OCI-LY7 (cell line): ENCODE measurements at regions not wholly inside any gene's neighbourhood (a gene's known extent, or its start where the extent isn't known, plus 50 kb on each side); places are given as distances from the start of the nearest gene placed in this dataset.
A peak's percentile ranks its signal among the peaks of the same experiment; 100 is the strongest.

Experiments
- BruUV-seq: library from RNA; stranded (reverse); fragments of 400-500 nt; replicated peaks from 2 replicates; lab custom pipeline; 2021; lab: Mats Ljungman, UMichigan
- CTCF ChIA-PET: fragments of 300-600 bp; sonication (Branson Sonifier 250); formaldehyde crosslinking; loops from one replicate; lab custom pipeline; 2022; ENCODE audit warnings: antibody characterized with exemption; ENCODE audit not compliant: unreplicated experiment; lab: Charles Lee
- POLR2A ChIA-PET: fragments of 300-600 bp; sonication (Branson Sonifier 250); formaldehyde crosslinking; loops from one replicate; lab custom pipeline; 2022; ENCODE audit warnings: antibody characterized with exemption; lab: Charles Lee
- DNase-seq: peaks from one replicate; pipeline ENCODE4 v3.0.0-alpha.2; 2015; ENCODE audit warnings: low spot score
- H2AFZ ChIP-seq: fragments of 200-600 bp; sonication (generic), shearing (Covaris generic); 2 replicates; pipeline ENCODE4 v1.6.1; 2014; ENCODE audit warnings: mild to moderate bottlenecking, antibody characterized with exemption, low read length, moderate library complexity
- H3K27ac ChIP-seq: fragments of 200-600 bp; sonication (generic); 2 replicates; pipeline ENCODE4 v1.5.1; 2014; ENCODE audit warnings: mixed run types, low read depth, mild to moderate bottlenecking, moderate library complexity, low read length, inconsistent platforms; ENCODE audit not compliant: poor library complexity, severe bottlenecking
- H3K36me3 ChIP-seq: fragments of 200-600 bp; sonication (generic); 2 replicates; pipeline ENCODE4 v1.6.1; 2014; ENCODE audit warnings: mild to moderate bottlenecking, antibody characterized with exemption, low read length, moderate library complexity, mixed read lengths; ENCODE audit not compliant: insufficient read depth
- H3K4me1 ChIP-seq: fragments of 200-600 bp; sonication (generic); 2 replicates; pipeline ENCODE4 v1.5.1; 2014; ENCODE audit warnings: mild to moderate bottlenecking, low read length; ENCODE audit not compliant: insufficient read depth, poor library complexity, severe bottlenecking
- H3K4me2 ChIP-seq: fragments of 200-600 bp; sonication (generic); 2 replicates; pipeline ENCODE4 v1.6.1; 2014; ENCODE audit warnings: mild to moderate bottlenecking, low read length
- H3K4me3 ChIP-seq: fragments of 200-600 bp; sonication (generic); 2 replicates; pipeline ENCODE4 v1.5.1; 2014; ENCODE audit warnings: mild to moderate bottlenecking, low read depth, low read length; ENCODE audit not compliant: poor library complexity, severe bottlenecking
- H3K79me2 ChIP-seq: fragments of 200-600 bp; sonication (generic); 2 replicates; pipeline ENCODE4 v1.6.1; 2016; ENCODE audit warnings: low read depth, mild to moderate bottlenecking, low read length, moderate library complexity, mixed read lengths; ENCODE audit not compliant: insufficient read depth
- H3K9me2 ChIP-seq: fragments of 200-600 bp; sonication (generic); 2 replicates; pipeline ENCODE4 v1.6.1; 2016; ENCODE audit warnings: mild to moderate bottlenecking, low read length, mixed read lengths; ENCODE audit not compliant: insufficient read depth
- H3K9me3 ChIP-seq: fragments of 200-600 bp; sonication (generic); 2 replicates; pipeline ENCODE4 v1.6.1; 2014; ENCODE audit warnings: mild to moderate bottlenecking, mixed run types, low read length, mixed read lengths
- H4K20me1 ChIP-seq: fragments of 200-600 bp; sonication (generic); 2 replicates; pipeline ENCODE4 v1.6.1; 2014; ENCODE audit warnings: mild to moderate bottlenecking, antibody characterized with exemption, low read length, moderate library complexity, mixed read lengths; ENCODE audit not compliant: insufficient read depth
- EZH2phosphoT487 ChIP-seq: fragments of 200-600 bp; sonication (generic); IDR thresholded peaks from 2 replicates; pipeline ENCODE4 v1.6.1; 2018; ENCODE audit warnings: low read depth, borderline replicate concordance, mild to moderate bottlenecking, mixed run types, antibody characterized with exemption, low read length, moderate library complexity, mixed read lengths
- intact Hi-C: fragments of 100-400 bp; cut with micrococcal nuclease; formaldehyde crosslinking; loops from one replicate; pipeline ENCODE4 v1.10.0; 2022; ENCODE audit not compliant: unreplicated experiment
- TF ChIP-seq, protein P1 (sequence below): fragments of 200-600 bp; sonication (generic); conservative IDR thresholded peaks from 2 replicates; pipeline ENCODE4 v1.5.1; 2014; ENCODE audit warnings: mild to moderate bottlenecking, antibody characterized with exemption, low read length, moderate library complexity, mixed read lengths

DNA sequence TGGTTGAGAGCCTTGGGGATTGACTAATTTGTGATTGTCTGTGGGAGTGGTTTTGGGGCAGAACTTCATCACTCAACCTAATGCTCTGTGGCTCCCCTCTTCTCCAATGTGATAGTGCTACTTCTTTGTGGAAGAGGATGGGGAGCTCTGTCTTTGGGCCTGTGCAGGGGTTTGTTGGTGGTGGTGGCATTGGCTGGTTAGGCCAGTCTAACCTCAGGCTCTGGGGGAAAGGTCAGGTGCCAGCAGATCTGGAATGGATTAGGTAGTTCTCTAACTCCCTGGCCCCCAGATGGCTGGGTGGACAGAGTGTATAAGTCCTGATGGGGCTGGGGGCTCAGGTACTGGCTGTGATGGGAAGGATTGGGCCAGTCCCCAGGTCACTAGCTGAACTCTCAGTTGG lies 129.0 kb upstream of the CHD6 start:
- DNase-seq = no peak
- no peaks in the 10 kb centered on the region for H3K9me3 ChIP-seq
- no peak overlapping the region for H2AFZ ChIP-seq
- TF ChIP-seq, protein P1, sequence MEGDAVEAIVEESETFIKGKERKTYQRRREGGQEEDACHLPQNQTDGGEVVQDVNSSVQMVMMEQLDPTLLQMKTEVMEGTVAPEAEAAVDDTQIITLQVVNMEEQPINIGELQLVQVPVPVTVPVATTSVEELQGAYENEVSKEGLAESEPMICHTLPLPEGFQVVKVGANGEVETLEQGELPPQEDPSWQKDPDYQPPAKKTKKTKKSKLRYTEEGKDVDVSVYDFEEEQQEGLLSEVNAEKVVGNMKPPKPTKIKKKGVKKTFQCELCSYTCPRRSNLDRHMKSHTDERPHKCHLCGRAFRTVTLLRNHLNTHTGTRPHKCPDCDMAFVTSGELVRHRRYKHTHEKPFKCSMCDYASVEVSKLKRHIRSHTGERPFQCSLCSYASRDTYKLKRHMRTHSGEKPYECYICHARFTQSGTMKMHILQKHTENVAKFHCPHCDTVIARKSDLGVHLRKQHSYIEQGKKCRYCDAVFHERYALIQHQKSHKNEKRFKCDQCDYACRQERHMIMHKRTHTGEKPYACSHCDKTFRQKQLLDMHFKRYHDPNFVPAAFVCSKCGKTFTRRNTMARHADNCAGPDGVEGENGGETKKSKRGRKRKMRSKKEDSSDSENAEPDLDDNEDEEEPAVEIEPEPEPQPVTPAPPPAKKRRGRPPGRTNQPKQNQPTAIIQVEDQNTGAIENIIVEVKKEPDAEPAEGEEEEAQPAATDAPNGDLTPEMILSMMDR = no peak
- no peak for TF ChIP-seq EZH2phosphoT487
- H3K27ac ChIP-seq = no peak overlapping the region
- intact Hi-C loops = no loop called here
- no peaks in the 10 kb centered on the region for H3K36me3 ChIP-seq
- no peak overlapping the region for H3K4me2 ChIP-seq
- H3K4me3 ChIP-seq = no peak overlapping the region
- CTCF ChIA-PET = no interaction called here
- H3K9me2 ChIP-seq = no peaks in the 10 kb centered on the region
- no peaks in the 10 kb centered on the region for H3K79me2 ChIP-seq
- POLR2A ChIA-PET = no interaction called here
- no TSS peak for BruUV-seq
- H4K20me1 ChIP-seq = no peaks in the 10 kb centered on the region
- no peaks in the 10 kb centered on the region for H3K4me1 ChIP-seq

DNA sequence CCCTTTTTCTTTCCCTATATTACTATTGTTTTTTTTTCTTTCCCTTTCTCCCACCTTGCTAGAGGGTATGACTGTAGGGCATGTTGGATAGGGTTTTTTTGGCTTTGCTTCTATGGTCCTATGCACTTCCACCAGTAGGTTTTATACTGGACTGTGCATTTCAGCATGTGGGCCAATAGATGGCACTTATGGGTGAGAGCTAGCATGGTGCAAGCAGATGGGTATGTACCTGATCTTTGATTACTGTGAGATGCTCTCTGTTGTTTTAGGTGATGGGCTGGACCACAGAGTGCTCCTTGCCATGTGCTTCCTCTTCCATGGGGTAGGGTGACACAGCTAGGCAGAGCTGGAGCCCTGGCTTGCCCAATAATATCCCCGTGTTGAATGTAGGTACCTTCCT lies 128.5 kb upstream of the CHD6 start:
- Histone ChIP-seq H3K9me2 (no peaks in the 10 kb centered on the region), H3K27ac (no peak overlapping the region), H3K9me3 (no peaks in the 10 kb centered on the region), H3K4me1 (no peaks in the 10 kb centered on the region), H3K4me3 (no peak overlapping the region), H3K79me2 (no peaks in the 10 kb centered on the region), H3K36me3 (no peaks in the 10 kb centered on the region), H2AFZ (no peak overlapping the region), H4K20me1 (no peaks in the 10 kb centered on the region), H3K4me2 (no peak overlapping the region)
- TF ChIP-seq EZH2phosphoT487 = no peak
- TF ChIP-seq, protein P1 = peak; percentile 50; the same call in 1 of the 2 replicates
- intact Hi-C loops = no loop called here
- peak; percentile 5 for DNase-seq
- POLR2A ChIA-PET = no interaction called here
- no TSS peak for BruUV-seq
- CTCF ChIA-PET = no interaction called here

DNA sequence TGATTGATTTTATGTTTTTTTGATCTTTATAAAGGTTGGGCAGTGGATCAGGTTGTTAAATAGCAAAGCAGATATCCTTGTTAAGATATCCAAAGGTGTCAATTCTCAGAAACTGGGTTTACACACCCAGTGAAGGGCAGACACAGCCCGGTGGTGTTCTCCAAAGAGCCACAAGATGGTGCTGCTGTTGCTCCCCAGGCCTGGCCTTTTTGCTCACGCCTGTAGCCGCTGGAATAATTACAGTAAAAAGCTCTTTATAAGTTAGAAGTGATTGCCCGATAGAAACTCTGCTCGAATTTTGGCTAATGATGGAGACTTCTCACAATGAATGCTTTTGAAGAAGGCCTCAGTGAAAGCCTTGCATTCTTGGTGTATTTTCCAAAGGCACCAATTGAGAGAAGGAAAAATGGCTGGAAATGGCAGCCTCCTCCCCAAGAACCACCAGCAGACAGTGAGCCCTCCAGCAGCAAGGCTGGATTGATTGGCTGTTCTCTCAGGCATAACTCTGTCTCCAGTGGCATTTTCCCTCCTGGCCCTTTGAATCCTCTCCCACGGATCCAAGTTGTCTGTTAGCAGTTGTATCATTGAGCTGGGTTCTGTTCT lies 120.5 kb upstream of the CHD6 start:
- Histone ChIP-seq H4K20me1 (no peaks in the 10 kb centered on the region), H3K27ac (no peak overlapping the region), H3K36me3 (no peaks in the 10 kb centered on the region), H3K9me3 (no peaks in the 10 kb centered on the region), H3K79me2 (no peaks in the 10 kb centered on the region), H3K4me1 (no peaks in the 10 kb centered on the region), H2AFZ (no peak overlapping the region), H3K4me2 (no peak overlapping the region), H3K9me2 (no peaks in the 10 kb centered on the region), H3K4me3 (no peak overlapping the region)
- intact Hi-C loops = loop anchor here (5.0 to 10.0 kb wide), 4 partner anchors 279 to 1669 kb away; partner anchors contain the start of gene PTPRT
- TF ChIP-seq, protein P1 = peak; percentile 96
- TF ChIP-seq EZH2phosphoT487 = no peak
- CTCF ChIA-PET = no interaction called here
- BruUV-seq = no TSS peak
- POLR2A ChIA-PET = no interaction called here
- DNase-seq = peak; percentile 58
